ENCODE measurements at regions not wholly inside any gene's neighbourhood (a gene's known extent, or its start where the extent isn't known, plus 50 kb on each side); places are given as distances from the start of the nearest gene placed in this dataset.

- ChIA-PET POLR2A (no interaction called here), CTCF (no interaction called here), RAD21 (ENCODE audit: low non-redundant PET in 1 of 2, low total read pairs in 2 of 2, uncharacterized antibody in 2 of 2, unreplicated experiment in 2 of 2) (no interaction called here)
- Histone ChIP-seq H4K20me1 (ENCODE audit: insufficient read depth) (no peaks in the 10 kb centered on the region), H3K36me3 (ENCODE audit: control insufficient read depth in 1 of 2, insufficient read depth in 2 of 2, low read length in 2 of 2) (no peaks in the 10 kb centered on the region), H3K4me3 (replicated peaks in 1 of 2; ENCODE audit: low read depth in 1 of 2, low read length in 2 of 2) (no peak overlapping the region), H3K79me2 (ENCODE audit: insufficient read depth, low read length) (no peaks in the 10 kb centered on the region), H3K4me1 (ENCODE audit: control insufficient read depth in 1 of 2, insufficient read depth in 2 of 2, low read length in 2 of 2) (peaks cover 18 to 41% of the 10 kb centered on the region in 2 experiments), H2AFZ (ENCODE audit: low read depth, low read length, poor library complexity, severe bottlenecking) (no peak overlapping the region), H3K9ac (ENCODE audit: low read length) (no peak overlapping the region), H3K9me2 (ENCODE audit: insufficient read depth) (no peaks in the 10 kb centered on the region), H3K9me3 (ENCODE audit: control insufficient read depth in 1 of 2, insufficient read depth in 1 of 2, low read depth in 1 of 2, low read length in 2 of 2) (no peaks in the 10 kb centered on the region), H3K4me2 (ENCODE audit: low read length) (no peak overlapping the region), H3K27ac (ENCODE audit: low read depth, low read length) (no peak overlapping the region), H3K27me3 (ENCODE audit: insufficient read depth, low read length) (peaks cover 8% of the 10 kb centered on the region; the same call in 1 of the 2 replicates)
- intact Hi-C loops (cut with micrococcal nuclease): no loop called here
- DNase-seq (ENCODE audit: low read depth, low spot score) (no peak), ATAC-seq (no peak)
- no peak for TF ChIP-seq ELF1 (IDR thresholded peaks at IDR 0.05; ENCODE audit: borderline replicate concordance, low read depth)
- no peak for TF ChIP-seq YY1 (IDR thresholded peaks at IDR 0.05; ENCODE audit: extremely low read depth, insufficient replicate concordance, low read depth, low read length)
- no TSS peak for BruUV-seq (replicated peaks)
Measured at GRCh38 chr2:38440655-38441054, 63.6 kb upstream of the ATL2 start.

DNA sequence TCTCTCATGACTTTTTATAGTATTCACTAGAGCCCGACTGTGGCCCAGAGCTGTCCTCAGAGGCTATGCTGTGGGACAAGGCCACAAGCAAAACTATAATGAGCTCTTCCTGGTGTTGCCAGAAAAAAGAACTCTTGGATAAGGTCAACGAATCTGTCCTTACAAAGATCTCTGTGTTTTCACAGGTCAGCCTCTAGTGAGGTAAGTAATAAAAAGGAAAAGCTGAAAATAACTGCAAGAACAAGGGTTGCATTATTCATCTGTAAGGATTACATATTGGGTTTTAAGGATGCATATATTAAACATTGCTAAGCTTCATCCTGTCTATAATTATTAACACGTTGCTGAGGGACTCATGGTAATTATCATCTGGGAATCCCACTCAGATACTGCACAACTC lies 62.8 kb upstream of the ATL2 start:
- TF ChIP-seq SIN3A (IDR thresholded peaks at IDR 0.05; ENCODE audit: low read depth) (no peak), ZNF274 (IDR thresholded peaks at IDR 0.05; ENCODE audit: low read depth, low read length) (no peak), YY1 (IDR thresholded peaks at IDR 0.05; ENCODE audit: extremely low read depth, insufficient replicate concordance, low read depth, low read length) (no peak), CBX3 (IDR thresholded peaks at IDR 0.05; ENCODE audit: low read depth) (no peak), POLR2AphosphoS5 (IDR thresholded peaks at IDR 0.05; ENCODE audit: low read depth, low read length) (no peak), EGR1 (IDR thresholded peaks at IDR 0.05; ENCODE audit: low read depth) (no peak), FOSL1 (IDR thresholded peaks at IDR 0.05; ENCODE audit: low read depth) (no peak), JUND (IDR thresholded peaks at IDR 0.05) (no peak), ELF1 (IDR thresholded peaks at IDR 0.05; ENCODE audit: borderline replicate concordance, low read depth) (no peak), RAD21 (IDR thresholded peaks at IDR 0.05; ENCODE audit: low read depth) (no peak), ZFX (IDR thresholded peaks at IDR 0.05) (no peak), TCF7L2 (IDR thresholded peaks at IDR 0.05; ENCODE audit: borderline replicate concordance, extremely low read depth, insufficient read depth, insufficient read length) (no peak), ZBTB33 (IDR thresholded peaks at IDR 0.05; ENCODE audit: extremely low read depth, insufficient replicate concordance, low read length) (no peak), SRF (IDR thresholded peaks at IDR 0.05; ENCODE audit: low read depth) (no peak)
- TF ChIP-seq, protein P1, sequence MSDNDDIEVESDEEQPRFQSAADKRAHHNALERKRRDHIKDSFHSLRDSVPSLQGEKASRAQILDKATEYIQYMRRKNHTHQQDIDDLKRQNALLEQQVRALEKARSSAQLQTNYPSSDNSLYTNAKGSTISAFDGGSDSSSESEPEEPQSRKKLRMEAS (IDR thresholded peaks at IDR 0.05): no peak
- no peak overlapping the region for H3K4me2 ChIP-seq (ENCODE audit: low read length)
- POLR2A ChIA-PET: no interaction called here
- DNase-seq (ENCODE audit: low read depth, low spot score): no peak
- peaks cover 18 to 41% of the 10 kb centered on the region in 2 experiments for H3K4me1 ChIP-seq (ENCODE audit: control insufficient read depth in 1 of 2, insufficient read depth in 2 of 2, low read length in 2 of 2)
- no peaks in the 10 kb centered on the region for H3K9me2 ChIP-seq (ENCODE audit: insufficient read depth)
- no peaks in the 10 kb centered on the region for H3K79me2 ChIP-seq (ENCODE audit: insufficient read depth, low read length)
- H3K27me3 ChIP-seq (ENCODE audit: insufficient read depth, low read length): peaks cover 8% of the 10 kb centered on the region; the same call in 1 of the 2 replicates
- H3K27ac ChIP-seq (ENCODE audit: low read depth, low read length): no peak overlapping the region
- no peaks in the 10 kb centered on the region for H3K36me3 ChIP-seq (ENCODE audit: control insufficient read depth in 1 of 2, insufficient read depth in 2 of 2, low read length in 2 of 2)
- RAD21 ChIA-PET (ENCODE audit: low non-redundant PET in 1 of 2, low total read pairs in 2 of 2, uncharacterized antibody in 2 of 2, unreplicated experiment in 2 of 2): no interaction called here
- no peak overlapping the region for H2AFZ ChIP-seq (ENCODE audit: low read depth, low read length, poor library complexity, severe bottlenecking)
- intact Hi-C loops (cut with micrococcal nuclease): no loop called here
- no peak overlapping the region for H3K4me3 ChIP-seq (replicated peaks in 1 of 2; ENCODE audit: low read depth in 1 of 2, low read length in 2 of 2)
- no peak overlapping the region for H3K9ac ChIP-seq (ENCODE audit: low read length)
- BruUV-seq (replicated peaks): no TSS peak
- ATAC-seq: no peak
- H4K20me1 ChIP-seq (ENCODE audit: insufficient read depth): no peaks in the 10 kb centered on the region
- CTCF ChIA-PET: interaction anchor here (1.1 kb wide), 1 partner anchor 26 kb away, joined by 3 read pairs; no protein-coding TSS in a partner anchor
- no peaks in the 10 kb centered on the region for H3K9me3 ChIP-seq (ENCODE audit: control insufficient read depth in 1 of 2, insufficient read depth in 1 of 2, low read depth in 1 of 2, low read length in 2 of 2)
